GM19023 (cell line): ENCODE measurements at regions not wholly inside any gene's neighbourhood (a gene's known extent, or its start where the extent isn't known, plus 50 kb on each side); places are given as distances from the start of the nearest gene placed in this dataset.

Experiments used
- ATAC-seq: cut with Tn5 transposase; IDR thresholded peaks from one replicate; pipeline ENCODE4 v1.9.1; 2021; ENCODE audit warnings: mild to moderate bottlenecking, moderate library complexity; ENCODE audit not compliant: unreplicated experiment

GRCh38 chr4:123092586-123092985 is 170.2 kb upstream of the NUDT6 start:
- no peak for ATAC-seq

DNA sequence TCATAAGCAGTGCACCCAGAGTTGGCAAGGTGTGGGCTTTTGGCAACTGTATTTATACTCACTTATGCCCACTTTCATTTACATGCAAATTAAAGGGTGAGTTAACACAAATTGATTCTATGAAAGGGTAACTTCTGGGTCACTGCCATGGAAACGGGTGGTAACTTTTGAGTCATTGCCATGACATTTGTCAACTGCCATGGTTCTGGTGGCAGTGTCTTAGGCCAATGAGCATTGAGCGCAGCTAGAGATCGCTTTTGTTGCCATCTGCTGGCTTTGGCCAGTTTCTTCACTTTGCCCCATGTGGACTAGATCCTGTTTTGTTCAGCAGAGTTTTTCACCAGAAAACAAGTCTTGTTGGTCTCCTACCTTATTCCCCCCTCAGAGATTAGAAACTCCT is 170.8 kb upstream of the NUDT6 start:
- ATAC-seq: no peak

GRCh38 chr4:123096038-123096437 is 173.6 kb upstream of the NUDT6 start:
- ATAC-seq: no peak

DNA sequence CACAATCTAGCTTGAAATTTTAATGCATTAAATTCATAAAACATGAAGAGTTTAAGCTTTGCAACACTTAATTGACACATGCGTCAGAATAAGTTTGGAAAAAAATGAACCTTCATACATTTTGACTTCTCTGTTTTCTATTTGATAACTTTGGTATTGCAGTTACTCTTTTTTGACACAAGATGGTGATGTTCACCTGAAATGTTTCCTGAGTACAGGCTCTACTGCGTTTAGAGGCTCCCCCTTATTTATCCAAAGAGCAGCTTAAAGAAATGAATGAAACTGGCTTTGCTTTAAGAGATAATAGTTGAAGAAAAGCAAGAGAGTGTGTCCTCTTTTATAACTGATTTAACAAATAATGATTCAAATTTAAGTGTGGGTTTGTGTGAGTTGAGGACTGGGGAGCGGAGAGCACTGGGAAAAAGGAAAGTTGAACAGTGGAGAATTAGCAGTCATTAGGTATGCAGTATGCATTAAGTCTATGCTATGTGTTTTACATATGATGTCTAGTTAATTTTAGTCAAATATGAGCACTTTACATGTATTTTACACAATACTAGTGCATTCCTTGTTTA is 180.6 kb upstream of the NUDT6 start:
- peak; percentile 80 for ATAC-seq

GRCh38 chr4:123104310-123105025 is 182.1 kb upstream of the NUDT6 start:
- no peak for ATAC-seq

- ATAC-seq: no peak
Observed at GRCh38 chr4:123105026-123105420, 182.6 kb upstream of the NUDT6 start.

- no peak for ATAC-seq
Observed at GRCh38 chr4:123106747-123107146, 184.3 kb upstream of the NUDT6 start.

DNA sequence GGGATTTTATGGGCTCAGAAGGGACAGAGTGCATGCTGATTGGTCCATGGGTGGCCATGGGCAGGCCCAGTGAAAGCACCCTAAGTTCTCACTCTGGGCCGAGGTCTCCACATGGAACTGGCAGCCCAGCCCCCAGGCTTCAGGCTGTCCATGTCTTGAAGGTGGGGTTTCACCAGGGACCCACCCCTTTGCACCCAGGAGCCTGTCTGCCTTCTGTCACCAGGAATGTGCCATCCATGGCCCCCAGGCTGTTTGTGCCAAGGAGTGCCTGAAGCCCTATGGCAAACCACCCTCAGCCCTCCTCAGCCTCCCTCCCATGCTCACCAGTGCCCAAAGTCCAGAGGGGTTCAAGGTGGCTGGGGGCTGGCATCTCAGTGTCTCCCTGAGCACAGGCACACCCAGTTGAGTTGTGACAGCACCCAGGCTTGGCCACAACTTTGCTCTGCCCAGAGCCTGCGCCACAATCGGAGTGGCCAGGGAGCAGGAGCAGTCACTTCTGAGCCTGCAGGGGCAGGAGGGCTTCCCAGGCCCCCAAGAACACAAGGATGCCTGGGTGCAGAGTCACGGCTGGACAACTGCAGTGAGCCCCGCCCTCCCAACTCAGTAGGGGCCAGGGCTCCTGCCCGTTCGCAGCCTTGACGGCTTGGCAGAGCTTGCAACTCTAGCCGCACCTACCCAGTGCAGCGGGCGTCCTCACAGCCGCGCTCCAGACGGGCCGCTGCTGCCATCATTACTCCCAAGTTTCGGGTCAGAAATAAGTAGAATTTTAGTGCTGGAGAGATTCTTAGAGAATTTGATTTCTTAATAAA is 185.3 kb upstream of the NUDT6 start:
- ATAC-seq: no peak

- ATAC-seq: no peak
Observed at GRCh38 chr4:123109139-123109538, 186.7 kb upstream of the NUDT6 start.

- ATAC-seq: no peak
Observed at GRCh38 chr4:123110147-123110546, 187.8 kb upstream of the NUDT6 start.

DNA sequence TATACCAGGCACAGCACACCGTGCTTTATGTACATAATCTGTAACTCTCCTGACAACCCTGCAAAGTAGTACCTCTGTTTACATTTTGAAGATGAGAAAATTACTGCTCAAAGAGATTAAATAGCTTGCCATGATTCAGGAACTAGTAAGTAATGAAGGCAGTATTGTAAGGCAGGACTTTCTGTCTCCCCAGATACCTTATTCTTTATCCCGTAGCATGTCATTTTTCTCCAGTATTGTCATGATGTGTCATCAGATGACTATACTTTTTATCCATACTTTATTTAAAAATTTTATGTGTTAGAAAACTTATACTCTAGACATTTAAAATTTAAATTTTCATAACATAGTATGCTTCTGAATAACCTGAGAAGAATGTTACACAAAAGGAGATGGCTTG is 188.3 kb upstream of the NUDT6 start:
- ATAC-seq: no peak

- ATAC-seq: no peak
Observed at GRCh38 chr4:123113155-123113554, 190.8 kb upstream of the NUDT6 start.

DNA sequence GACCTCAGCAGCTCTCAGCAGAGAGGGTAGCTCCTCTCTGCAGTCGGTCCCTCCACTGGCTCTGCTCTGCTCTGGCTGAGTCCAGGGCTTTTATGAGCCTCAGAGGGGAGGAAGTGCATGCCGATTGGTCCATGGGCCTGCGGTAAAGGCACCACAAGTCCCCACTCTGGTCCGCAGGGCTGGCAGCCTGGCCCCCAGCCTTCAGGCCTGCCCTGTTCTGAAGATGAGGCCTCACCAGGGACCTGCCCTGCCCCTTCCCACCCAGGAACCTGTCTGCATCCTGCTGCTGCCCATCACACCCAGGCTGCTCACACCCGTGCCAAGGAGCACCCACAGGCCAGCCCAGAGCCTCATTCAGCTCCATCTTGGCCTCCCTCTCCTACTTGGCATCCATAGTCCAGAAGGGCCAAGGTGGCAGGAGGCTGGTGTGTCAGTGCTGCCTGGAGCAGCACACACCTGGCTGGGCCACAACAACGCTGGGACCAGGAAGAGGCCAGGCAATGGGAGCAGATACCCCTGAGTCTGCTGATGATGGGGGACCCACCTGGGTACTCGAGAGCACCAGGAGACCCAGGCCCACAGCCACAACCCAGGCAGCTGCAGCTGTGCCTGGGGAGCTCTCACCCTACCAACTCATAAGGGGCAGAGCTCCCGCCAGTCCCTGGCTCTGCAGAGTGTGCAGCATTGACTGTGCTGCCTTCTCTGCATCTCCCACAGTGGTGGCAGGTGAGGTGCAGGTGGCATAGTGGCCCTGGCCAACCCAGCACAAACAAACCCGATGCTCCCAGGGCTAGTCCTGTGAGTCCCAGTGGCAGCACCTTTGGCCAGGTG is 191.9 kb upstream of the NUDT6 start:
- no peak for ATAC-seq

DNA sequence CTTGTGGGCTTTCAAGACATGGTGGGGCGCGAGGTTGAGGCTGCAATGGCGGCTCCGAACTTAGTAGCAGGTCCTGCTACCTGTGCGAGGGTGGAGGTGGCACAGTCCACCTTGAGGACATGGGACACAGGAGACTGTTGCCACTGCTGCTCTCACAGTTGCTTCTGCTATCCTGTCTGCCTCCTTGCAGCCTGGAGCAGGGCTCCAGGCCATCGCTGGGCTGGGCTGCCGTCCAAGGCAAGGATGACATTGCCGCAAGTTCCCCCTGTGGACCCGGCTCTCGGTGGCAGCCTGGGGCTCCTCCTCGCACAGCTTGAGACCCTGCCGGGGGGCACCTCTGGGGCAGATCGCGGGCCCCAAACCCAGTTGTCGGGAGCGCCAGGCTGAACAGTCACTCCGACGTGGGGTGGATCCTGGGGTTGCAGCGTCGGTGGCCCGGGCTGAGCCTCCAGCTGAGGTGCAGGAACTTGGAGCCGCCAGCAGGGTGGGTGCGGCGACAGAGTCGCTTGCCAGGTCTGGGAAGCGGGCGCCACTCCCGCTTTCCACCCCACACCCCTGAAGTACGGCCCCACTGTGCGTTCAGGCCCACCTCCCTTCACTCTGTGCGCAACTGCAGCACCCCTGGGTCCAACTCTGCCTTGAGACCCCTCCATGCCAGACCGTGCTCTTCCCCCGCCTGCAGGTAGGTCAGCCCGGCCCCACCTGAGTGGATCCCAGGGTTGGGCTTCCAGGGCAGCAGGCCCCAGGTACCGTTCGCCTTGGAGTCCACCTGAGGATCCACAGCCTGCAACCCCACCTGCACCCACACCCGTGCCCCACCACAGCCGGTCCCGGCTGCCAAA is 192.7 kb upstream of the NUDT6 start:
- no peak for ATAC-seq

DNA sequence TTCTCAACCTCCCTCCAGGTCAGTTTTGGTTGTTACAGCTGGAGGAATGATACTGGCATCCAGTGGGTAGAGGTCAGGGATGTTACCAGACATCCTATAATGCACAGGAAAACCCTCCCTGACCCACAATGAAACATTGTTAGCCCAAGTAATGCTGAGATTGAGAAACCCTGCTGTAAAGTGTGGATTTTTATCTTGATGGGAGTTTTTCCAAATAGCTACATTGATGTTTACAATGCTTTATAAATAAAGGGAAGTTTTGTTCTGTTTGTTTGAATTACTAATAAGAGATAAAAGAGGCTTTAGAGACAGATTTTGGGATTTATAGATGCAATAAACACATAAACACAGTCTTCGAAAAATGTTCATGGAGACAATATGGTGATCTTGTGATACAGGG is 194.0 kb upstream of the NUDT6 start:
- no peak for ATAC-seq

- ATAC-seq: no peak
Observed at GRCh38 chr4:123120473-123120872, 198.1 kb upstream of the NUDT6 start.

DNA sequence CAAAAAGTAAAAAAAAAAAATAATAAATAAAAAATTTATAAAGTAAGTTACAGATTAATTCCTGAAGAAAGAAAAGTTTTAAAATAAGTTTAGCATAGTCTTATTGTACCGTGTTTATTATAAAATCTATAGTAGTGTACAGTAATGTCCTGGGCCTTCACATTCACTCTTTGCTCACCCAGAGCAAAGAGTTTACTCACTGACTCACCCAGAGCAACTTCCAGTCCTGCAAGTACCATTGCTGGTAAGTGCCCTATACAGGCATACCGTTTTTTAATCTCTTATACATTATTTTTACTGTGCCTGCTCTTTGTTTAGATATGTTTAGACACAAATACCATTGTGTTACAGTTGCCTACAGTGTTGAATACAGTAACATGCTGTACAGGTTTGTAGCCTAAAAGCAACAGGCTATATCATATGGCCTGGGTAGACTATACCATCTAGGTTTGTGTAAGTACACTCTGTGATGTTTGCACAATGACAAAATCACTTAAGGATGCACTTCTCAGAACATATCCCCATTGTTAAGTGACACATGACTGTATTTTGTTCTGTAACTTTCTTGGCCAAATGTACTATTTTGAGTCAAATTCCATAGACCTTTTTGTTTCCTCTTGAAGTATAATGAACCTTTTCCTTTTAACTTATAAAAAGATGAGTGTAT is 199.0 kb upstream of the NUDT6 start:
- ATAC-seq: no peak

GRCh38 chr4:123125477-123125876 is 203.1 kb upstream of the NUDT6 start:
- no peak for ATAC-seq

DNA sequence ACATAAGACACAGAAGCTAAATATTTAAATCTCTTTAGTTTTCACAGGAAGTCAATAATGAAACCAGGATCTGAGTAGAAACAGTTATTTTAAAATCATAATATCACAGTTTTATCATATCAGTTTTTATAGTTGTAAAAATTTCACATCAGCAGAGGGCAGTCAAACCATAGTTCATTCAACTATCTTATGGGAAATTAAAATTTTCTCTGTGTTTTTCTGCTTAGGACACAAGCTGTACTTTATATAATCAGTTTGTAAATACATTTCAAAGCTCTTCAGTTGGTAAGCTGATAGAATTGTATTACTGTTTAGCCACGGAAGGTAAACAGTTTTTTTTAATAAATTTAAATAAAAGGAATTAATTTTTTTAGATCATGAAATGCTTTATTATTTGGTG is 204.8 kb upstream of the NUDT6 start:
- ATAC-seq: no peak

GRCh38 chr4:123127875-123128274 is 205.5 kb upstream of the NUDT6 start:
- ATAC-seq: no peak
